Peyer's patch (tissue), 4 donors: ENCODE measurements at regions not wholly inside any gene's neighbourhood (a gene's known extent, or its start where the extent isn't known, plus 50 kb on each side); places are given as distances from the start of the nearest gene placed in this dataset.
A peak's percentile ranks its signal among the peaks of the same experiment; 100 is the strongest.

Source experiments
- DNase-seq, 3 donors: peaks; one replicate each; pipeline ENCODE4 v3.0.0-alpha.2; 2017 to 2019
- H3K27ac ChIP-seq, 4 donors: fragments of 200-600 bp; sonication (generic); one replicate each; pipeline ENCODE4 v1.5.1; 2016 to 2019
- H3K27me3 ChIP-seq, 2 donors: fragments of 200-600 bp; sonication (generic); one replicate each; pipeline ENCODE4 v1.5.1; 2019
- H3K36me3 ChIP-seq, 3 donors: fragments of 200-600 bp; sonication (generic); one replicate each; pipeline ENCODE4 v1.5.1; 2016 to 2019
- H3K4me1 ChIP-seq, 4 donors: fragments of 200-600 bp; sonication (generic); one replicate each; pipeline ENCODE4 v1.5.1; 2016 to 2019
- H3K4me3 ChIP-seq, 4 donors: fragments of 200-600 bp; sonication (generic); 1 replicate in 3 of 4; 2 replicates in 1 of 4; pipeline ENCODE4 v1.5.1; 2016 to 2019; ENCODE audit warnings: mild to moderate bottlenecking in 1 of 4
- H3K9me3 ChIP-seq, 4 donors: fragments of 200-600 bp; sonication (generic); one replicate each; pipeline ENCODE4 v1.5.1; 2016 to 2019; ENCODE audit warnings: mild to moderate bottlenecking in 1 of 4
- CTCF ChIP-seq, 6 experiments: fragments of 450-650 bp in 4 of 6; fragments of 200-600 bp in 2 of 6; sonication (generic) in 1 of 6; IDR thresholded peaks; one replicate each; pipeline ENCODE4 v1.5.1; 2017 to 2019; ENCODE audit warnings: antibody characterized with exemption in 6 of 6, mild to moderate bottlenecking in 3 of 6, moderate library complexity in 1 of 6
- POLR2A ChIP-seq, 2 donors: fragments of 450-650 bp; IDR thresholded peaks; one replicate each; pipeline ENCODE4 v1.5.1; 2017; ENCODE audit warnings: antibody characterized with exemption in 2 of 2, mild to moderate bottlenecking in 2 of 2, moderate library complexity in 2 of 2

- no peaks in the 10 kb centered on the region for H3K27me3 ChIP-seq
- H3K36me3 ChIP-seq = no peaks in the 10 kb centered on the region
- H3K4me3 ChIP-seq = no peak overlapping the region
- no peaks in the 10 kb centered on the region for H3K9me3 ChIP-seq
- TF ChIP-seq POLR2A (IDR thresholded peaks at IDR 0.05) = no peak
- no peak for TF ChIP-seq CTCF (IDR thresholded peaks at IDR 0.05)
- DNase-seq = peak in 1 of 3 donors; percentile 49
- no peak overlapping the region for H3K27ac ChIP-seq
- no peaks in the 10 kb centered on the region for H3K4me1 ChIP-seq
These were observed 262.2 kb downstream of the BAMBI start for GRCh38 chr10:28939281-28940157.

- TF ChIP-seq CTCF (IDR thresholded peaks at IDR 0.05) = no peak
- TF ChIP-seq POLR2A (IDR thresholded peaks at IDR 0.05) = no peak
- no peaks in the 10 kb centered on the region for H3K36me3 ChIP-seq
- H3K27me3 ChIP-seq = no peaks in the 10 kb centered on the region
- H3K9me3 ChIP-seq = no peaks in the 10 kb centered on the region
- no peak for DNase-seq
- no peak overlapping the region for H3K4me3 ChIP-seq
- H3K4me1 ChIP-seq = no peaks in the 10 kb centered on the region
- H3K27ac ChIP-seq = no peak overlapping the region
These were observed 263.0 kb downstream of the BAMBI start for GRCh38 chr10:28940158-28940888.

- Histone ChIP-seq H3K27me3 (no peaks in the 10 kb centered on the region), H3K9me3 (no peaks in the 10 kb centered on the region), H3K4me1 (no peaks in the 10 kb centered on the region), H3K27ac (no peak overlapping the region), H3K36me3 (no peaks in the 10 kb centered on the region), H3K4me3 (no peak overlapping the region)
- no peak for TF ChIP-seq POLR2A (IDR thresholded peaks at IDR 0.05)
- TF ChIP-seq CTCF (IDR thresholded peaks at IDR 0.05) = no peak
- DNase-seq = no peak
These were observed 264.7 kb downstream of the BAMBI start for GRCh38 chr10:28942012-28942411.

- no peak for DNase-seq
- Histone ChIP-seq H3K4me1 (no peaks in the 10 kb centered on the region), H3K27ac (no peak overlapping the region), H3K27me3 (no peaks in the 10 kb centered on the region), H3K4me3 (no peak overlapping the region), H3K9me3 (no peaks in the 10 kb centered on the region), H3K36me3 (no peaks in the 10 kb centered on the region)
- TF ChIP-seq CTCF (IDR thresholded peaks at IDR 0.05) = no peak
- no peak for TF ChIP-seq POLR2A (IDR thresholded peaks at IDR 0.05)
These were observed 268.6 kb downstream of the BAMBI start for GRCh38 chr10:28945959-28946358.

- no peak overlapping the region for H3K4me3 ChIP-seq
- DNase-seq = no peak
- H3K27ac ChIP-seq = no peak overlapping the region
- no peak for TF ChIP-seq CTCF (IDR thresholded peaks at IDR 0.05)
- TF ChIP-seq POLR2A (IDR thresholded peaks at IDR 0.05) = no peak
- no peaks in the 10 kb centered on the region for H3K9me3 ChIP-seq
- no peaks in the 10 kb centered on the region for H3K27me3 ChIP-seq
- H3K4me1 ChIP-seq = no peaks in the 10 kb centered on the region
- H3K36me3 ChIP-seq = no peaks in the 10 kb centered on the region
These were observed 269.2 kb downstream of the BAMBI start for GRCh38 chr10:28946479-28946878.
